RWPE1 (cell line): ENCODE measurements at regions not wholly inside any gene's neighbourhood (a gene's known extent, or its start where the extent isn't known, plus 50 kb on each side); places are given as distances from the start of the nearest gene placed in this dataset.

Source experiments
- CTCF ChIA-PET: fragments of 350-600 bp; sonication (Branson Sonifier 250); formaldehyde crosslinking; extraction: SDS; loops from one replicate; lab custom pipeline; 2021; lab: Yijun Ruan, JAX
- POLR2A ChIA-PET: fragments of 400-600 bp; formaldehyde crosslinking; extraction: SDS; loops from one replicate; lab custom pipeline; 2020; ENCODE audit warnings: antibody characterized with exemption; ENCODE audit not compliant: low non-redundant PET; lab: Yijun Ruan, JAX
- DNase-seq: peaks from one replicate; pipeline ENCODE4 v3.0.0; 2012; ENCODE audit warnings: low spot score
- H3K27ac ChIP-seq: fragments of 450-650 bp; 2 replicates; pipeline ENCODE4 v1.5.1; 2017
- TF ChIP-seq, protein P1 (sequence below): fragments of 450-650 bp; conservative IDR thresholded peaks from 2 replicates; pipeline ENCODE4 v1.5.1; 2017; ENCODE audit warnings: low read depth, mild to moderate bottlenecking

DNA sequence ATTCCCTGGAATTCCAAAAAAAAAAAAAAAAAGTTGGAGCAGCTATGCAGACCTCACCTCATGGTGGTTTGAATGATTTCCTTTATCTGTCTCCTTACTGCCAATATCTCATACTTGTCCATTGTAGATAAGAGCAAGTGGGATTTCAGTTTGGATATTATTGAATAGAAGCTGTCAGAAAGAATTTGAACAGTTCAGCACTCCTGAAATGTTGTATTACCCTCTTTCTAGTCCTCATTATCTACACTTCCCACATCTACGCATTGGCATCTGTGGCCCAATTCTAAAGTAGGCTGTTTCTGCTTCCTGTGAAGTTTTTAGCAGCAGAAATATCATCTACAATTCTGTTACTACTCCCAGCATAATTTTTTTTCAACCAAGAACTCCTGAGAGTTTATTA lies 68.2 kb upstream of the KHDRBS2 start:
- ChIA-PET POLR2A (no interaction called here), CTCF (no interaction called here)
- TF ChIP-seq, protein P1, sequence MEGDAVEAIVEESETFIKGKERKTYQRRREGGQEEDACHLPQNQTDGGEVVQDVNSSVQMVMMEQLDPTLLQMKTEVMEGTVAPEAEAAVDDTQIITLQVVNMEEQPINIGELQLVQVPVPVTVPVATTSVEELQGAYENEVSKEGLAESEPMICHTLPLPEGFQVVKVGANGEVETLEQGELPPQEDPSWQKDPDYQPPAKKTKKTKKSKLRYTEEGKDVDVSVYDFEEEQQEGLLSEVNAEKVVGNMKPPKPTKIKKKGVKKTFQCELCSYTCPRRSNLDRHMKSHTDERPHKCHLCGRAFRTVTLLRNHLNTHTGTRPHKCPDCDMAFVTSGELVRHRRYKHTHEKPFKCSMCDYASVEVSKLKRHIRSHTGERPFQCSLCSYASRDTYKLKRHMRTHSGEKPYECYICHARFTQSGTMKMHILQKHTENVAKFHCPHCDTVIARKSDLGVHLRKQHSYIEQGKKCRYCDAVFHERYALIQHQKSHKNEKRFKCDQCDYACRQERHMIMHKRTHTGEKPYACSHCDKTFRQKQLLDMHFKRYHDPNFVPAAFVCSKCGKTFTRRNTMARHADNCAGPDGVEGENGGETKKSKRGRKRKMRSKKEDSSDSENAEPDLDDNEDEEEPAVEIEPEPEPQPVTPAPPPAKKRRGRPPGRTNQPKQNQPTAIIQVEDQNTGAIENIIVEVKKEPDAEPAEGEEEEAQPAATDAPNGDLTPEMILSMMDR = no peak

DNA sequence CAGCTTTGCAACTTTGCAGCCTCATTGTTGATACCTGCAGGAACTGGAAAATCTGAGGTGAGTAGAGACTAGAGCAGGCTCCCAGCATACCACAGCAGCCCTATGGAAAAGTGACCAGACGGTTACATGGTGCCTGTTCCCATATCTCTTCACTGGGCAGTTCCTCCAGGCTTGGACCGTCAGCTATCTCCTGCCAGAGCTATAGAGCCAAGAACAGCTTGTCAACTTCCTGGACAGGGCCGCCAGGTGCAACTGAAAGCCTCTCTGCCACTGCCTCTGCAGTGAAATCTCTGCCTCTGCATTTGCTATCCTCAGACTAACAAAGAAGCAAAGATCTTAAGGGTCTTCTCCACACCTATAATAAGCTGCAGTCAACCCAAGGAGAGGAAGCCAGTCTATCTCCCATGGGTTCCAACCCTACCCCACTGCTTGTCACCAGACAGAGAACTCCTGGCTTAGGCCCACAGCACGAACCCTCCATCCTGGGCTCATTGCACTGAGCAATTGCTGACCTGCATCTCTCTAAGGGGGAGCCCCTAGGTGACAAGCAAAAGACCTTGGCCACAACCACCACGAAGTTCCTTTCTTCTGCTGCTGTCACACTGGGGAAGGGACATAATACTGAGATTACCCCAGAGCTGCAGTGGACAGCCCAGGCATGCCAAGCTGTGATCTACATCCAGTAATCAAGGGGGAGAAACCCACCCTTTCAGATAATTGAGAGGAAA lies 60.1 kb upstream of the KHDRBS2 start:
- CTCF ChIA-PET = no interaction called here
- POLR2A ChIA-PET = no interaction called here
- no peak overlapping the region for H3K27ac ChIP-seq
- no peak for DNase-seq
- TF ChIP-seq, protein P1 = no peak

More for the DNA sequence above, 68.2 kb upstream of the KHDRBS2 start:
- DNase-seq = no peak
- H3K27ac ChIP-seq = no peak overlapping the region

DNA sequence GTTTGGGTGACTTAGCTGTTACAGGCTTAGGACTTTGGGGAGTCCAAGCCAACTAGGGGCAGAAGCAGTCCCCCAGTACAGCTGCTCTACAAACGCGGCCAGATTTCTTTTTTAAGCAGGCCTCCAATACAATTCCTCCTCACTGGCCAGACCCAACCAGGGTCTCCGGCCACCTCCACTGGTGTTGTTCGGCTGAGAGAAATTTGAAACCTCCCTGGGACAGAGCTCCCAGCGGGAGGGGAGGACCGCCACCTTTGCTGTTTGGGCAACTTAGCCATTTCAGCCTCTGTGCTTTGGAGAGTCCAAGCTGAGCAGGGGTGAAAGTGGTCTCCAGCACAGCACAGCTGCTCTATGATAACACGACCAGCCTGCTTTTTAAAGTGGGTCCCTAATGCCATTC lies 59.4 kb upstream of the KHDRBS2 start:
- ChIA-PET POLR2A (no interaction called here), CTCF (no interaction called here)
- no peak for DNase-seq
- TF ChIP-seq, protein P1 = no peak
- H3K27ac ChIP-seq = no peak overlapping the region

DNA sequence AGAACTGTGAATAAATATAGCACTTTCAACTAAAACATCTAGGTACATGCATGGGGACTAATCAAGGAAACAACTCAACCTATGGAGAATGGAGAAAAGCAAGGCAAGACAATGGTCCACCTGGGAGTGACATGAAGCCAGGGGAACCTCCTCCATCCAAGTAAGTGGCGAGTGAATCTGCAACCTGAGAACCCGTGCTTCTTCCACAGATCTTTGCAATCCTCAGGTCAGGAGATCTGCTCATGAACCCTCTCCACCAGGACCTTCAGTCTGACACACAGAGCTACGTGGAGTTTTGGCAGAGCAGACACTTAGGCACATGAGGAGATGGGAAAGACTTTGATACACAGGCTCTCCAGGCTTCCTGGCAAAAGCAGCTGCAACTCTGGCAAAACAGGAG lies 58.8 kb upstream of the KHDRBS2 start:
- CTCF ChIA-PET = no interaction called here
- TF ChIP-seq, protein P1 = no peak
- no peak overlapping the region for H3K27ac ChIP-seq
- no peak for DNase-seq
- POLR2A ChIA-PET = no interaction called here

DNA sequence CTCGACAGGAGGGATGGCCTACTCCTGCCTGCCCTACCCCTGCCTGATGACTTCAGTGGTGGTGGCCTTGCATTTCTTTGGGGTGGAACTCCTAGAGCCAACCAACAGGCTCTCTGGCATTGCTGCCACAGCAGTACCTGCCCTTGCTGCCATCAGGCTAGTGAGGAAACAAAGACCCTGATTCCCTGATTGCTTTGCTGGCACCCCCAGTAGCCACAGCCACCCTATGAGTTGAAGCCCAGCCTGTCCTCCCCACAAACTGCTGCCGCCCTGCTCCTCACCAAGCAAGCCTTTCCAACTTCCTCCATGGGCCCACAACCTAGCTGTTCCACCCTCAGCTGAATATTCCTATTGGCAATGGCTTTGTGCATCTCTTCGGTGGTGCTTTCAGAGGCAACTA lies 52.5 kb upstream of the KHDRBS2 start:
- ChIA-PET CTCF (no interaction called here), POLR2A (no interaction called here)
- no peak overlapping the region for H3K27ac ChIP-seq
- no peak for DNase-seq
- TF ChIP-seq, protein P1 = no peak
